CD4-positive, alpha-beta T cell treated with Interleukin-10 for 1 hour (primary cell): ENCODE measurements at regions not wholly inside any gene's neighbourhood (a gene's known extent, or its start where the extent isn't known, plus 50 kb on each side); places are given as distances from the start of the nearest gene placed in this dataset.
"Not testable (repeated sequence)": the region's sequence is repeated elsewhere in the genome, so short reads cannot be mapped to it uniquely, and the experiment has no call there.

ENCODE experiments used
- DNase-seq: peaks from one replicate; pipeline ENCODE4 v3.0.0-alpha.2; 2020

- no peak for DNase-seq
Measured at GRCh38 chrX:101823236-101823635, 108.6 kb downstream of the ZMAT1 start.

GRCh38 chrX:101817739-101818138 lies 114.1 kb downstream of the ZMAT1 start:
- DNase-seq = not testable (repeated sequence)

GRCh38 chrX:101813200-101813599 lies 118.6 kb downstream of the ZMAT1 start:
- no peak for DNase-seq

GRCh38 chrX:101803451-101803850 lies 128.4 kb downstream of the ZMAT1 start:
- DNase-seq = peak; percentile 11

GRCh38 chrX:101799387-101799786 lies 132.4 kb downstream of the ZMAT1 start:
- DNase-seq = peak; percentile 86

- DNase-seq = no peak
Measured at GRCh38 chrX:101787934-101788333, 128.3 kb upstream of the ARMCX2 start.

GRCh38 chrX:101785142-101785541 lies 125.5 kb upstream of the ARMCX2 start:
- no peak for DNase-seq

GRCh38 chrX:101780421-101780820 lies 120.8 kb upstream of the ARMCX2 start:
- not testable (repeated sequence) for DNase-seq

- no peak for DNase-seq
Measured at GRCh38 chrX:101774340-101774739, 114.7 kb upstream of the ARMCX2 start.

- DNase-seq = no peak
Measured at GRCh38 chrX:101764538-101764937, 104.9 kb upstream of the ARMCX2 start.

GRCh38 chrX:101759000-101759399 lies 99.3 kb upstream of the ARMCX2 start:
- DNase-seq = peak; percentile 45

GRCh38 chrX:101750744-101751143 lies 91.1 kb upstream of the ARMCX2 start:
- DNase-seq = no peak

GRCh38 chrX:101749436-101749835 lies 89.8 kb upstream of the ARMCX2 start:
- no peak for DNase-seq

- DNase-seq = no peak
Measured at GRCh38 chrX:101745046-101745445, 85.4 kb upstream of the ARMCX2 start.

GRCh38 chrX:101744085-101744484 lies 84.4 kb upstream of the ARMCX2 start:
- no peak for DNase-seq

- no peak for DNase-seq
Measured at GRCh38 chrX:101740642-101741041, 81.0 kb upstream of the ARMCX2 start.

- not testable (repeated sequence) for DNase-seq
Measured at GRCh38 chrX:101738867-101739266, 79.2 kb upstream of the ARMCX2 start.

- not testable (repeated sequence) for DNase-seq
Measured at GRCh38 chrX:101738411-101738810, 78.8 kb upstream of the ARMCX2 start.

- DNase-seq = no peak
Measured at GRCh38 chrX:101736651-101737050, 77.0 kb upstream of the ARMCX2 start.

GRCh38 chrX:101732870-101733269 lies 73.2 kb upstream of the ARMCX2 start:
- no peak for DNase-seq

GRCh38 chrX:101729986-101730385 lies 70.3 kb upstream of the ARMCX2 start:
- DNase-seq = no peak
